Suprapubic skin (tissue), 4 donors: ENCODE measurements at regions not wholly inside any gene's neighbourhood (a gene's known extent, or its start where the extent isn't known, plus 50 kb on each side); places are given as distances from the start of the nearest gene placed in this dataset.

Experiments used
- DNase-seq, 2 donors: peaks; one replicate each; pipeline ENCODE4 v3.0.0-alpha.2; 2019; ENCODE audit warnings: low spot score in 2 of 2
- H3K27ac ChIP-seq: fragments of 200-600 bp; sonication (generic); one replicate; pipeline ENCODE4 v1.5.1; 2019
- H3K27me3 ChIP-seq: fragments of 200-600 bp; sonication (generic); one replicate; pipeline ENCODE4 v1.5.1; 2019
- H3K36me3 ChIP-seq: fragments of 200-600 bp; sonication (generic); one replicate; pipeline ENCODE4 v1.5.1; 2019
- H3K4me1 ChIP-seq: fragments of 200-600 bp; sonication (generic); one replicate; pipeline ENCODE4 v1.5.1; 2019
- H3K4me3 ChIP-seq: fragments of 200-600 bp; sonication (generic); one replicate; pipeline ENCODE4 v1.5.1; 2019; ENCODE audit warnings: mild to moderate bottlenecking
- H3K9me3 ChIP-seq: fragments of 200-600 bp; sonication (generic); one replicate; pipeline ENCODE4 v1.5.1; 2019
- CTCF ChIP-seq, 2 donors: fragments of 200-600 bp in 1 of 2; fragments of 450-650 bp in 1 of 2; sonication (generic) in 1 of 2; IDR thresholded peaks; one replicate each; pipeline ENCODE4 v1.5.1; 2016 to 2019; ENCODE audit warnings: antibody characterized with exemption in 2 of 2, mild to moderate bottlenecking in 1 of 2, moderate library complexity in 1 of 2
- EP300 ChIP-seq: sonication (generic); formaldehyde crosslinking; IDR thresholded peaks from one replicate; pipeline ENCODE4 v1.6.1; 2017; ENCODE audit warnings: antibody characterized with exemption
- POLR2A ChIP-seq, 2 donors: fragments of 450-650 bp; IDR thresholded peaks; one replicate each; pipeline ENCODE4 v1.6.1; 2017; ENCODE audit warnings: antibody characterized with exemption in 2 of 2, mild to moderate bottlenecking in 2 of 2, moderate library complexity in 2 of 2
- POLR2AphosphoS5 ChIP-seq, 3 donors: sonication (generic); formaldehyde crosslinking; IDR thresholded peaks; one replicate each; pipeline ENCODE4 v1.6.1; 2017; ENCODE audit warnings: antibody characterized with exemption in 3 of 3
- WGBS: methylation state at CpG from one replicate; pipeline ENCODE4 v1.1.5; 2018; 5-methylcytosine and 5-hydroxymethylcytosine counted together

GRCh38 chr4:125045311-125045710 is 269.4 kb upstream of the FAT4 start:
- TF ChIP-seq EP300, result no peak
- no peak for TF ChIP-seq POLR2A (IDR thresholded peaks at IDR 0.05)
- TF ChIP-seq POLR2AphosphoS5 (IDR thresholded peaks at IDR 0.05), result no peak
- no peak for TF ChIP-seq CTCF (IDR thresholded peaks at IDR 0.05)
- no peaks in the 10 kb centered on the region for H3K9me3 ChIP-seq

GRCh38 chr4:125044886-125045285 is 269.9 kb upstream of the FAT4 start:
- H3K4me1 ChIP-seq, result peaks cover 2% of the 10 kb centered on the region
- TF ChIP-seq EP300 (no peak), POLR2A (IDR thresholded peaks at IDR 0.05) (no peak), POLR2AphosphoS5 (IDR thresholded peaks at IDR 0.05) (no peak), CTCF (IDR thresholded peaks at IDR 0.05) (no peak)
- H3K27me3 ChIP-seq, result no peaks in the 10 kb centered on the region

More at GRCh38 chr4:125045311-125045710, 269.4 kb upstream of the FAT4 start:
- DNase-seq, result no peak
- Histone ChIP-seq H3K4me3 (no peak overlapping the region), H3K27ac (no peak overlapping the region), H3K27me3 (no peaks in the 10 kb centered on the region), H3K36me3 (no peaks in the 10 kb centered on the region), H3K4me1 (peaks cover 2% of the 10 kb centered on the region)

GRCh38 chr4:125043486-125043885 is 271.3 kb upstream of the FAT4 start:
- no peak for DNase-seq
- no peaks in the 10 kb centered on the region for H3K27me3 ChIP-seq
- H3K4me3 ChIP-seq, result no peak overlapping the region
- H3K9me3 ChIP-seq, result no peaks in the 10 kb centered on the region
- H3K4me1 ChIP-seq, result peaks cover 2% of the 10 kb centered on the region
- no peak overlapping the region for H3K27ac ChIP-seq
- TF ChIP-seq POLR2A (IDR thresholded peaks at IDR 0.05) (no peak), POLR2AphosphoS5 (IDR thresholded peaks at IDR 0.05) (no peak)
- H3K36me3 ChIP-seq, result no peaks in the 10 kb centered on the region
- 77% methylated on average over 3 of the region's 3 CpGs for WGBS

More at GRCh38 chr4:125044886-125045285, 269.9 kb upstream of the FAT4 start:
- H3K4me3 ChIP-seq, result no peak overlapping the region
- H3K27ac ChIP-seq, result no peak overlapping the region
- no peak for DNase-seq
- 23% methylated on average over 3 of the region's 3 CpGs for WGBS
- no peaks in the 10 kb centered on the region for H3K9me3 ChIP-seq
- H3K36me3 ChIP-seq, result no peaks in the 10 kb centered on the region

GRCh38 chr4:125042041-125042440 is 272.7 kb upstream of the FAT4 start:
- H3K9me3 ChIP-seq, result no peaks in the 10 kb centered on the region
- H3K27me3 ChIP-seq, result no peaks in the 10 kb centered on the region
- no peaks in the 10 kb centered on the region for H3K36me3 ChIP-seq
- H3K4me3 ChIP-seq, result no peak overlapping the region
- peaks cover 2% of the 10 kb centered on the region for H3K4me1 ChIP-seq
- WGBS, result 69% methylated on average over 3 of the region's 3 CpGs
- no peak overlapping the region for H3K27ac ChIP-seq
- TF ChIP-seq EP300, result no peak
- no peak for TF ChIP-seq POLR2AphosphoS5 (IDR thresholded peaks at IDR 0.05)
- DNase-seq, result no peak

GRCh38 chr4:125041372-125041930 is 273.3 kb upstream of the FAT4 start:
- no peak for DNase-seq
- H3K4me3 ChIP-seq, result no peak overlapping the region
- WGBS, result 43% methylated on average over 3 of the region's 3 CpGs
- TF ChIP-seq CTCF (IDR thresholded peaks at IDR 0.05), result no peak
- TF ChIP-seq POLR2A (IDR thresholded peaks at IDR 0.05), result no peak
- TF ChIP-seq POLR2AphosphoS5 (IDR thresholded peaks at IDR 0.05), result no peak
- TF ChIP-seq EP300, result no peak
- H3K36me3 ChIP-seq, result no peaks in the 10 kb centered on the region
- peaks cover 2% of the 10 kb centered on the region for H3K4me1 ChIP-seq
- H3K27me3 ChIP-seq, result no peaks in the 10 kb centered on the region
- no peaks in the 10 kb centered on the region for H3K9me3 ChIP-seq
- H3K27ac ChIP-seq, result no peak overlapping the region

- TF ChIP-seq POLR2A (IDR thresholded peaks at IDR 0.05), result no peak
- TF ChIP-seq CTCF (IDR thresholded peaks at IDR 0.05), result no peak
- TF ChIP-seq POLR2AphosphoS5 (IDR thresholded peaks at IDR 0.05), result no peak
- no peak for TF ChIP-seq EP300
- no peaks in the 10 kb centered on the region for H3K9me3 ChIP-seq
- no peaks in the 10 kb centered on the region for H3K36me3 ChIP-seq
- H3K27ac ChIP-seq, result no peak overlapping the region
- H3K27me3 ChIP-seq, result no peaks in the 10 kb centered on the region
- 56% methylated on average over 5 of the region's 5 CpGs for WGBS
- DNase-seq, result no peak
- H3K4me3 ChIP-seq, result no peak overlapping the region
- peaks cover 2% of the 10 kb centered on the region for H3K4me1 ChIP-seq
Measured at GRCh38 chr4:125039550-125039949, 275.2 kb upstream of the FAT4 start.
